Small intestine (tissue), 7 donors: ENCODE measurements at regions not wholly inside any gene's neighbourhood (a gene's known extent, or its start where the extent isn't known, plus 50 kb on each side); places are given as distances from the start of the nearest gene placed in this dataset.

Experiments
- DNase-seq, 2 donors: peaks; one replicate each; pipeline versions ENCODE4 v3.0.0 to v3.0.0-alpha.2; 2013
- FAIRE-seq: peaks from 2 replicates; lab custom pipeline; 2012; peaks lifted over from hg19 to GRCh38; lab: Jason Lieb, UNC
- H3K27ac ChIP-seq, 3 donors: one replicate each; pipeline ENCODE4 v1.5.1; 2013; ENCODE audit warnings: low read length in 2 of 3, mild to moderate bottlenecking in 2 of 3, control low read depth in 1 of 3, inconsistent platforms in 1 of 3, low read depth in 1 of 3, moderate library complexity in 1 of 3
- H3K27me3 ChIP-seq, 3 donors: one replicate each; pipeline ENCODE4 v1.6.1; 2013; ENCODE audit warnings: low read length in 3 of 3, inconsistent platforms in 1 of 3; ENCODE audit not compliant: control insufficient read depth in 3 of 3, insufficient read depth in 3 of 3
- H3K36me3 ChIP-seq, 3 donors: one replicate each; pipeline ENCODE4 v1.6.1; 2013; ENCODE audit warnings: low read length in 3 of 3, inconsistent platforms in 1 of 3, low read depth in 1 of 3, mild to moderate bottlenecking in 1 of 3, moderate library complexity in 1 of 3; ENCODE audit not compliant: control insufficient read depth in 3 of 3, insufficient read depth in 2 of 3
- H3K4me1 ChIP-seq, 3 donors: one replicate each; pipeline ENCODE4 v1.6.1; 2013; ENCODE audit warnings: low read length in 2 of 3, inconsistent platforms in 1 of 3, low read depth in 1 of 3, mild to moderate bottlenecking in 1 of 3, moderate library complexity in 1 of 3; ENCODE audit not compliant: control insufficient read depth in 3 of 3, insufficient read depth in 2 of 3
- H3K4me3 ChIP-seq, 3 donors: one replicate each; pipeline ENCODE4 v1.5.1; 2013; ENCODE audit warnings: low read length in 3 of 3, control low read depth in 1 of 3, inconsistent platforms in 1 of 3, low read depth in 1 of 3, mild to moderate bottlenecking in 1 of 3, moderate library complexity in 1 of 3
- H3K9me3 ChIP-seq, 2 donors: one replicate each; pipeline ENCODE4 v1.6.1; 2013; ENCODE audit warnings: low read depth in 1 of 2, low read length in 1 of 2; ENCODE audit not compliant: control insufficient read depth in 2 of 2, insufficient read depth in 1 of 2
- WGBS, 3 donors: extraction: QIAGEN DNeasy Blood & Tissue Kit; methylation state at CpG; one replicate each; pipeline ENCODE4 v1.1.7; 2013; 5-methylcytosine and 5-hydroxymethylcytosine counted together
- donor health status: healthy with polysubstance abuse.
- donor health status: control.
- donor health status: control.
- donor health status: Bipolar disorder and iron deficiency.
- donor health status: healthy.

DNA sequence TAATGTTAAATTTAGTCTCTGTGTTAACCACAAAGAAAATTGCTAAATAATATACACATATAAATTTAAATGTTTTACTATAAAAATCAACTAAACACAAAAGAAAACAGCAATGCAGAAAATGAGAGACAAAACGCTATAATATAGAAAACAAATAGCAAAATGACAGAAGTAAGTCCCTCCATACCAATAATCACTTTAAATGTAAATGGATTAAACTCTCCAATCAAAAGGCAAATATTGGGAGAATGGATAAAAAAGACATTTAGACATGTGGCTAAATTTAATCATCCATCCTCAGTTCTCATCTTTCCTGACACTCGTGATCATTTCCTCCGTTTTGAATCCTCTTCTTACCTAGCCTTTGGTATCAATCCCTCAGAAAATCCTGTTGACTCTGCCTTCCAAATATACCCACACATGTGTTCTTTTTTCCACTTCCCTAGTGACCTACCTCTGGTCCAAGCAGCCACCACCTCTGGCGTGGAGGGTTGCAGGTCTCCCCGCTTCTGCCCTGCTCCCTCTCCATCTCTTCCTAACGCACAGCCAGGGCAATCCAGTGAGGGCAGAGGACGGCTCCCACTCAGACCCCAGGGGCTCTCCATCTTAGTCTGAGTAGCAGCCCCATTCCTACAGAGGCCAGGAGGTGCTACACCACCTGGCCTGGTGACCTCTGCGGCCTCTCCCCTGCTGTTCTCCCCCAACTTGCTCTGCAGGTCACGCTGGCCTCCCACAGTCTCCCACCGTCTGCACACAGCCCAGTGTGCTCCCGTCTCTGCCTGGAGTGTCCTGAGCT, 149.2 kb downstream of the RNASET2 start:
- no peak overlapping the region for H3K27ac ChIP-seq
- WGBS, 3 donors: 88 to 92% (median 88%) methylated on average over 11 of the region's 11 CpGs
- no peaks in the 10 kb centered on the region for H3K36me3 ChIP-seq
- FAIRE-seq (no peak), DNase-seq (no peak)
- H3K27me3 ChIP-seq: peaks cover 0 to 4% (median 0%) of the 10 kb centered on the region in 3 donors
- no peak overlapping the region for H3K4me3 ChIP-seq
- H3K4me1 ChIP-seq: no peaks in the 10 kb centered on the region
- H3K9me3 ChIP-seq: peaks cover 0 to 18% of the 10 kb centered on the region in 2 donors

GRCh38 chr6:166806217-166806838, 150.0 kb downstream of the RNASET2 start:
- Histone ChIP-seq H3K27ac (no peak overlapping the region), H3K27me3 (peaks cover 0 to 4% (median 0%) of the 10 kb centered on the region in 3 donors), H3K4me1 (no peaks in the 10 kb centered on the region), H3K4me3 (no peak overlapping the region), H3K36me3 (no peaks in the 10 kb centered on the region), H3K9me3 (peaks cover 0 to 18% of the 10 kb centered on the region in 2 donors)
- DNase-seq (no peak), FAIRE-seq (no peak)
- 70 to 85% (median 74%) methylated on average over 1 of the region's 1 CpG for WGBS, 3 donors

DNA sequence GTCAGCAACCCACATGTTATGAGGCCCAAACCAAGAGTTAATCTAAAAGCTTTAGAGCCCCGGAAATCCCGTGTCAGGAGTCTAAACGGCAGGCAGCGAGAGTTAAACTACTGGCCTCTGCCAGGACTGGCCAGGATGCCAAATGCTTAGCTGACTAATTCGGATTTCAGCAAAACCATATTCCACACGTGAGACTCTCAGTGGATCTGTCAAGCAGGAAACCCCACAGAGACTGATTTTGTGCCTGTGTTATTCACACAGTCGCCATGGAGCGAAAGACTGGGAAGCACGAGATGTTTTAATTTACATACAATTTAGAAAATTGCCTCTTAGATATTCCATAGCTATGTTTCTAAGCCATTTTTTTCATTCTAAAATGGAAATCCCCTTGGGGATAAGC, 152.9 kb downstream of the RNASET2 start:
- Histone ChIP-seq H3K27ac (no peak overlapping the region), H3K27me3 (peaks cover 0 to 4% (median 0%) of the 10 kb centered on the region in 3 donors), H3K4me1 (no peaks in the 10 kb centered on the region), H3K4me3 (no peak overlapping the region), H3K9me3 (peaks cover 0 to 18% of the 10 kb centered on the region in 2 donors), H3K36me3 (no peaks in the 10 kb centered on the region)
- 73 to 86% (median 81%) methylated on average over 9 of the region's 9 CpGs for WGBS, 3 donors
- no peak for FAIRE-seq
- DNase-seq: no peak

DNA sequence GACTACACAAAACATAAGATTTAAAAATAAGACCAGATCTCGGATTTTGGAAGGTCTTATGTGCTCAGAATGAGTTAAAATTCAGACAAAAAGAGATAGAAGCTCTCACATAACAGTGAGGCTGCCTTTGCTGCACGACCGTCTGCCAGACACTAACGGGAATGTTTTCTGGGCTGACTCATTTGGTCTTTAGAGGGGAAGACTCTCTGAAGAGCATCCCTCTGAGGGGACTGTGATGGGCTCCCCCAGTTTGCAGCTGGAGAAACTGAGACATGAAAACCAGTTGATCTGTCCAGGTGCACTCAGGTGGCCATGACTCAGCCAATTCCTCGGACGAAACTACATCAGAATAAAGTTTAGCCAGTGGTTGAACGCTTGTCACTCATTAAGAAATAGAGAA, 153.9 kb downstream of the RNASET2 start:
- FAIRE-seq: no peak
- Histone ChIP-seq H3K27ac (no peak overlapping the region), H3K4me1 (no peaks in the 10 kb centered on the region), H3K9me3 (peaks cover 0 to 8% of the 10 kb centered on the region in 2 donors), H3K27me3 (peaks cover 0 to 4% (median 0%) of the 10 kb centered on the region in 3 donors), H3K36me3 (no peaks in the 10 kb centered on the region), H3K4me3 (no peak overlapping the region)
- DNase-seq: no peak
- 78 to 86% (median 79%) methylated on average over 7 of the region's 7 CpGs for WGBS, 3 donors

GRCh38 chr6:166800137-166800536, 156.2 kb downstream of the RNASET2 start:
- H3K4me3 ChIP-seq: no peak overlapping the region
- H3K4me1 ChIP-seq: no peaks in the 10 kb centered on the region
- FAIRE-seq (no peak), DNase-seq (no peak)
- peaks cover 0 to 2% (median 0%) of the 10 kb centered on the region in 3 donors for H3K27me3 ChIP-seq
- WGBS, 3 donors: 87 to 92% (median 87%) methylated on average over 9 of the region's 9 CpGs
- no peaks in the 10 kb centered on the region for H3K36me3 ChIP-seq
- peaks cover 0 to 2% of the 10 kb centered on the region in 2 donors for H3K9me3 ChIP-seq
- H3K27ac ChIP-seq: no peak overlapping the region

DNA sequence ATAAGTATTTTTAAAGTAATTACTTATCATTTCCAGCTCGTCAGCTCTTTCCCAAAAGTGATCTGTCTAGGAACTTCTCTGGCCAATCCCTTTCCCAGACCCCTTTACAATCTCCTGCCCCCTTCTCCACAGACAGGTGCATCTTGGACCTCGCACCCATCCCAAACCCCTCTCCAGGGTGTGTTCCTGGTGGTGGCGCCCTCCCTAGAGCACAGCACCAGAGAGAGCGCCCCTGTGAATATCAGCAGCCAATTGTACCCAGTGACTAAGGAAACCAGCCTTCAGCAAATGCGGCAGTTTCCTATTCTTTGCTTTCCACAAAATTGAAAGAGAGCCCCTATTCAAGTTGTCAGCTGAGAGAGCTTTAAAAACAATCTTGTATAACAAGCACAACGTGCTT, 157.7 kb downstream of the RNASET2 start:
- H3K27ac ChIP-seq: no peak overlapping the region
- no peak for FAIRE-seq
- DNase-seq: no peak
- no peak overlapping the region for H3K4me3 ChIP-seq
- H3K9me3 ChIP-seq: no peaks in the 10 kb centered on the region
- H3K27me3 ChIP-seq: peaks cover 0 to 2% (median 0%) of the 10 kb centered on the region in 3 donors
- H3K36me3 ChIP-seq: no peaks in the 10 kb centered on the region
- H3K4me1 ChIP-seq: no peaks in the 10 kb centered on the region
- WGBS, 3 donors: 66 to 78% (median 72%) methylated on average over 6 of the region's 6 CpGs

DNA sequence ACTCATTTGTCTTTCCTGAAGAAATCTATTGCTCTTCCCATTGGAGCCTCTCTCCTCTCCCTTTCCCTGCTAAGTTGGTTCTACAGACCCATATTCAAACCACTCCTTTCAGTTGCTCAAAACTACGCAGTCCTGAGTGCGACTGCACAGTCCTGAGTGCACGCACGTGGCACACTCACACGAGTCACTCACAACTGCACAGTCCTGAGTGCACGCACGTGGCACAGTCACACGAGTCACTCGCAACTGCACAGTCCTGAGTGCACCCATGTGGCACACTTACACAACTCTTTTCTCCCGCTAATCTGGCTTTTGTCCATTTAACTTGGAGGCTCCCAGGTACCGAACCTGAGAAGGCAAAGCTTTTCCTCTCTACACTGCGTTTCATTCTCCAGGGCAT, 159.7 kb downstream of the RNASET2 start:
- Histone ChIP-seq H3K4me3 (no peak overlapping the region), H3K36me3 (no peaks in the 10 kb centered on the region), H3K9me3 (no peaks in the 10 kb centered on the region), H3K27ac (no peak overlapping the region), H3K4me1 (no peaks in the 10 kb centered on the region), H3K27me3 (no peaks in the 10 kb centered on the region)
- 90 to 91% (median 91%) methylated on average over 12 of the region's 12 CpGs for WGBS, 3 donors
- DNase-seq (no peak), FAIRE-seq (no peak)

DNA sequence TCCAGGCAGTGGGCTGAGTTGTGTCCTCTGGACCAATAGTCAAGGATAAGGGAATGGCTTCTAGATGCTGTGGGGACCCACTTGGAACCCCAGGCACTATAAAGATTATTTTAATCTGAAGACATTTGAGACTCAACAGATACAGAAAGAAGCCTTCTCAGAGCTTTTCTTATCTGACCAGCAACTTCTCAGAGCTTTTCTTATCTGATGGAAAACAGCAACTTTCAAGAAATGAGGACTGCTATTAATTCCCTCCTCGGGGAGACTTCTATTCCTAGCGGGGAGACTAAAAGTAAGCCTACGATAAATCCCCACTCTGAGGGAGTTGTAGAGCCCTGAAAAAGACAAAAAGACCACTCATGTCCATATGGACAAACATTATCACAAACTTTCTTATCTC, 160.5 kb downstream of the RNASET2 start:
- FAIRE-seq: no peak
- DNase-seq: no peak
- Histone ChIP-seq H3K9me3 (no peaks in the 10 kb centered on the region), H3K4me3 (no peak overlapping the region), H3K27ac (no peak overlapping the region), H3K36me3 (no peaks in the 10 kb centered on the region), H3K27me3 (no peaks in the 10 kb centered on the region), H3K4me1 (no peaks in the 10 kb centered on the region)
- WGBS, 3 donors: 55 to 70% (median 69%) methylated on average over 3 of the region's 3 CpGs
